Ectodermal cell (in vitro differentiated cells): ENCODE measurements at regions not wholly inside any gene's neighbourhood (a gene's known extent, or its start where the extent isn't known, plus 50 kb on each side); places are given as distances from the start of the nearest gene placed in this dataset.

Experiments
- H3K27ac ChIP-seq: 2 replicates; pipeline ENCODE4 v1.7.0; 2013; ENCODE audit warnings: mild to moderate bottlenecking, low read depth, low read length; ENCODE audit not compliant: insufficient read depth, poor library complexity, severe bottlenecking
- H3K27me3 ChIP-seq: 2 replicates; pipeline ENCODE4 v1.7.0; 2013; ENCODE audit warnings: mild to moderate bottlenecking, low read length; ENCODE audit not compliant: insufficient read depth, control insufficient read depth, poor library complexity, severe bottlenecking
- H3K36me3 ChIP-seq: one replicate; pipeline ENCODE4 v1.7.0; 2013; ENCODE audit warnings: low read length; ENCODE audit not compliant: control insufficient read depth, insufficient read depth
- H3K4me1 ChIP-seq: one replicate; pipeline ENCODE4 v1.7.0; 2013; ENCODE audit warnings: low read length; ENCODE audit not compliant: control insufficient read depth, insufficient read depth
- H3K4me3 ChIP-seq: 2 replicates; pipeline ENCODE4 v1.7.0; 2013; ENCODE audit warnings: low read depth, low read length, control low read depth; ENCODE audit not compliant: insufficient read depth
- H3K9me3 ChIP-seq: 2 replicates; pipeline ENCODE4 v1.7.0; 2013; ENCODE audit warnings: mild to moderate bottlenecking, low read length, moderate library complexity; ENCODE audit not compliant: control insufficient read depth
- WGBS, 2 experiments: methylation state at CpG; one replicate each; pipeline ENCODE4 v1.1.7; 2013; ENCODE audit warnings: missing lambda C conversion rate in 2 of 2; 5-methylcytosine and 5-hydroxymethylcytosine counted together

GRCh38 chr5:114297915-114298314 is 64.0 kb upstream of the KCNN2 start:
- no peak overlapping the region for H3K4me3 ChIP-seq
- H3K4me1 ChIP-seq = no peaks in the 10 kb centered on the region
- whole genome bisulfite sequencing, 2 experiments = 91 to 93% methylated on average over 2 to 3 of the region's 3 CpGs
- H3K36me3 ChIP-seq = no peaks in the 10 kb centered on the region
- H3K27me3 ChIP-seq = no peaks in the 10 kb centered on the region
- no peaks in the 10 kb centered on the region for H3K9me3 ChIP-seq
- no peak overlapping the region for H3K27ac ChIP-seq

- H3K9me3 ChIP-seq = no peaks in the 10 kb centered on the region
- H3K4me1 ChIP-seq = peaks cover 15% of the 10 kb centered on the region
- no peaks in the 10 kb centered on the region for H3K27me3 ChIP-seq
- WGBS, 2 experiments = 94 to 100% methylated on average over 1 of the region's 1 CpG
- H3K4me3 ChIP-seq = no peak overlapping the region
- H3K27ac ChIP-seq = no peak overlapping the region
- H3K36me3 ChIP-seq = no peaks in the 10 kb centered on the region
These were observed 56.3 kb upstream of the KCNN2 start for GRCh38 chr5:114305402-114306207.

GRCh38 chr5:114308017-114308416 is 53.9 kb upstream of the KCNN2 start:
- Histone ChIP-seq H3K4me1 (peaks cover 16% of the 10 kb centered on the region), H3K27ac (no peak overlapping the region), H3K9me3 (no peaks in the 10 kb centered on the region), H3K27me3 (no peaks in the 10 kb centered on the region), H3K36me3 (no peaks in the 10 kb centered on the region), H3K4me3 (no peak overlapping the region)
- WGBS, 2 experiments = 21% methylated on average over 1 of the region's 1 CpG; no CpG with 5 or more reads in 1 of the 2 experiments

GRCh38 chr5:114308508-114308907 is 53.4 kb upstream of the KCNN2 start:
- no peaks in the 10 kb centered on the region for H3K9me3 ChIP-seq
- peaks cover 20% of the 10 kb centered on the region for H3K4me1 ChIP-seq
- no peak overlapping the region for H3K4me3 ChIP-seq
- H3K27me3 ChIP-seq = no peaks in the 10 kb centered on the region
- no peak overlapping the region for H3K27ac ChIP-seq
- H3K36me3 ChIP-seq = no peaks in the 10 kb centered on the region
- WGBS, 2 experiments = 100% methylated on average over 1 of the region's 1 CpG

GRCh38 chr5:114310666-114311065 is 51.2 kb upstream of the KCNN2 start:
- Histone ChIP-seq H3K4me3 (no peak overlapping the region), H3K4me1 (peaks cover 20% of the 10 kb centered on the region), H3K36me3 (no peaks in the 10 kb centered on the region), H3K27me3 (no peaks in the 10 kb centered on the region), H3K9me3 (no peaks in the 10 kb centered on the region), H3K27ac (no peak overlapping the region)
- 98% methylated on average over 1 to 2 of the region's 2 CpGs for WGBS, 2 experiments

- 94% methylated on average over 2 of the region's 2 CpGs; no CpG with 5 or more reads in 1 of the 2 experiments for WGBS, 2 experiments
- no peaks in the 10 kb centered on the region for H3K9me3 ChIP-seq
These were observed 50.6 kb upstream of the KCNN2 start for GRCh38 chr5:114311281-114311680.

GRCh38 chr5:114311968-114312367 is 49.9 kb upstream of the KCNN2 start:
- no peak overlapping the region for H3K4me3 ChIP-seq
- WGBS, 2 experiments = 3 to 9% methylated on average over 1 of the region's 1 CpG
- H3K4me1 ChIP-seq = peaks cover 20% of the 10 kb centered on the region
- no peaks in the 10 kb centered on the region for H3K36me3 ChIP-seq
- H3K27ac ChIP-seq = no peak overlapping the region
- no peaks in the 10 kb centered on the region for H3K27me3 ChIP-seq
- no peaks in the 10 kb centered on the region for H3K9me3 ChIP-seq

More at GRCh38 chr5:114311281-114311680, 50.6 kb upstream of the KCNN2 start:
- Histone ChIP-seq H3K4me1 (peaks cover 20% of the 10 kb centered on the region), H3K27ac (no peak overlapping the region), H3K36me3 (no peaks in the 10 kb centered on the region), H3K4me3 (no peak overlapping the region), H3K27me3 (no peaks in the 10 kb centered on the region)
